Small intestine (tissue), 7 donors: ENCODE measurements at regions not wholly inside any gene's neighbourhood (a gene's known extent, or its start where the extent isn't known, plus 50 kb on each side); places are given as distances from the start of the nearest gene placed in this dataset.

Experiments
- DNase-seq, 2 donors: peaks; one replicate each; pipeline versions ENCODE4 v3.0.0 to v3.0.0-alpha.2; 2013
- FAIRE-seq: peaks from 2 replicates; lab custom pipeline; 2012; peaks lifted over from hg19 to GRCh38; lab: Jason Lieb, UNC
- H3K27ac ChIP-seq, 3 donors: one replicate each; pipeline ENCODE4 v1.5.1; 2013; ENCODE audit warnings: low read length in 2 of 3, mild to moderate bottlenecking in 2 of 3, control low read depth in 1 of 3, inconsistent platforms in 1 of 3, low read depth in 1 of 3, moderate library complexity in 1 of 3
- H3K27me3 ChIP-seq, 3 donors: one replicate each; pipeline ENCODE4 v1.6.1; 2013; ENCODE audit warnings: low read length in 3 of 3, inconsistent platforms in 1 of 3; ENCODE audit not compliant: control insufficient read depth in 3 of 3, insufficient read depth in 3 of 3
- H3K36me3 ChIP-seq, 3 donors: one replicate each; pipeline ENCODE4 v1.6.1; 2013; ENCODE audit warnings: low read length in 3 of 3, inconsistent platforms in 1 of 3, low read depth in 1 of 3, mild to moderate bottlenecking in 1 of 3, moderate library complexity in 1 of 3; ENCODE audit not compliant: control insufficient read depth in 3 of 3, insufficient read depth in 2 of 3
- H3K4me1 ChIP-seq, 3 donors: one replicate each; pipeline ENCODE4 v1.6.1; 2013; ENCODE audit warnings: low read length in 2 of 3, inconsistent platforms in 1 of 3, low read depth in 1 of 3, mild to moderate bottlenecking in 1 of 3, moderate library complexity in 1 of 3; ENCODE audit not compliant: control insufficient read depth in 3 of 3, insufficient read depth in 2 of 3
- H3K4me3 ChIP-seq, 3 donors: one replicate each; pipeline ENCODE4 v1.5.1; 2013; ENCODE audit warnings: low read length in 3 of 3, control low read depth in 1 of 3, inconsistent platforms in 1 of 3, low read depth in 1 of 3, mild to moderate bottlenecking in 1 of 3, moderate library complexity in 1 of 3
- H3K9me3 ChIP-seq, 2 donors: one replicate each; pipeline ENCODE4 v1.6.1; 2013; ENCODE audit warnings: low read depth in 1 of 2, low read length in 1 of 2; ENCODE audit not compliant: control insufficient read depth in 2 of 2, insufficient read depth in 1 of 2
- whole genome bisulfite sequencing, 3 donors: extraction: QIAGEN DNeasy Blood & Tissue Kit; methylation state at CpG; one replicate each; pipeline ENCODE4 v1.1.7; 2013; 5-methylcytosine and 5-hydroxymethylcytosine counted together
- donor health status: healthy with polysubstance abuse.
- donor health status: control.
- donor health status: control.
- donor health status: Bipolar disorder and iron deficiency.
- donor health status: healthy.

DNA sequence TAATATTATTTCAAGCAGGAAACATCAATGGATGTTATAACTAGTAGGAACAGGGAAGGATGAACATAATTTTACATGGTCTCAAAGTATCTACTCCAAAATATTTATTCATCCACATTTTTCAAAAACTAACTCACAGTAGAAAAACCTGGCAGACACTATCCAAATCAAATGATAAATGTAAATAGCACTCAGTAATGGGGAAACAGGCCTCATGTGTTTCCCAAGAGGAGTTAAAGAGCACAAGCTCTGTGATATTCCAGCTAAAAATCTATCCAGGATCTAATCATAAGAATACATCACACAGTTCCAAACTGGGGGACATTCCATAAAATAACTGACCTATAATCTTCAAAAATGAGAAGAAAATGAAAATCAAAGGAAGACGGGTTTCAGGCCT is 443.1 kb downstream of the ZNF608 start:
- Histone ChIP-seq H3K27me3 (no peaks in the 10 kb centered on the region), H3K4me3 (no peak overlapping the region), H3K27ac (no peak overlapping the region), H3K4me1 (no peaks in the 10 kb centered on the region), H3K36me3 (no peaks in the 10 kb centered on the region), H3K9me3 (no peaks in the 10 kb centered on the region)
- FAIRE-seq (no peak), DNase-seq (no peak)
- 80 to 94% (median 88%) methylated on average over 1 of the region's 1 CpG for WGBS, 3 donors

DNA sequence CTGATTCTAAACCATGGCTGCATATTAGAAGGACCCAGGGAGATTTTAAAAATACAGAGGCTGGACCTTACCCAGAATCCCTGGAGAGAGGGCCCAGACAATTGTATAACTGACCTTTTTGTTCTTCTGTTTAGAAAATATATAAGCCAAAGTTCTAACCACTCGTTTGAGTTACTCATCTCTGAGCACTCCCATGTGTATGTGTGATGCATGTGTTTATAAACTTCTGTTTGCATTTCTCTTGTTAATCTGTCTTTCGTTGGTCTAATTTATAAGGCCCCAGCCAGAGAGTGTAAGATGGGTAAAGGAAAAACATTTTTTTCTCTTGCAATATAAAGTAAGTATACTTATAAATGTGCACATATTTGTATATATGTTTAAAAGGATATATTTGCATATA is 443.9 kb downstream of the ZNF608 start:
- WGBS, 3 donors, result 60 to 74% (median 67%) methylated on average over 2 of the region's 2 CpGs
- H3K27ac ChIP-seq, result no peak overlapping the region
- no peaks in the 10 kb centered on the region for H3K4me1 ChIP-seq
- no peaks in the 10 kb centered on the region for H3K36me3 ChIP-seq
- FAIRE-seq (no peak), DNase-seq (no peak)
- H3K9me3 ChIP-seq, result no peaks in the 10 kb centered on the region
- no peaks in the 10 kb centered on the region for H3K27me3 ChIP-seq
- no peak overlapping the region for H3K4me3 ChIP-seq

DNA sequence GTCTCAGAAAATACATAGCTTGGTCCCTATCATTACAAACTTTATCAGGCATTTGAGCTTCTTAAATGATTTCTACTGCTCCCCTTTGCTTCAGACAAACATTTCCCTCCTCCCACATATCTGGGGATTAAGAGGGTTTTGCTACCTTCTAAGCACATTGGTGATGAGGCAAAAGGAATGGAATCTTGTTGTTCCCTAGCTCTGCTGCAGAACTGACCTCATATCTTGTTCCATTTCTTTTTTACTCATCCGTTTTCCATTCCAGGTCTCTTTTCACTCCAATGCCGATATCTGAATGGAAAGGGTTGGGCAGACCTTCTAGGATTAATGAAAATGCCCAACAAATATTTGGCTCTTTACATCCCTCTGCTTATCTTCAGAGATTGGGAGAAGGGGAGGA is 444.6 kb downstream of the ZNF608 start:
- Histone ChIP-seq H3K36me3 (no peaks in the 10 kb centered on the region), H3K27ac (no peak overlapping the region)
- WGBS, 3 donors, result 79 to 88% (median 85%) methylated on average over 2 of the region's 2 CpGs

DNA sequence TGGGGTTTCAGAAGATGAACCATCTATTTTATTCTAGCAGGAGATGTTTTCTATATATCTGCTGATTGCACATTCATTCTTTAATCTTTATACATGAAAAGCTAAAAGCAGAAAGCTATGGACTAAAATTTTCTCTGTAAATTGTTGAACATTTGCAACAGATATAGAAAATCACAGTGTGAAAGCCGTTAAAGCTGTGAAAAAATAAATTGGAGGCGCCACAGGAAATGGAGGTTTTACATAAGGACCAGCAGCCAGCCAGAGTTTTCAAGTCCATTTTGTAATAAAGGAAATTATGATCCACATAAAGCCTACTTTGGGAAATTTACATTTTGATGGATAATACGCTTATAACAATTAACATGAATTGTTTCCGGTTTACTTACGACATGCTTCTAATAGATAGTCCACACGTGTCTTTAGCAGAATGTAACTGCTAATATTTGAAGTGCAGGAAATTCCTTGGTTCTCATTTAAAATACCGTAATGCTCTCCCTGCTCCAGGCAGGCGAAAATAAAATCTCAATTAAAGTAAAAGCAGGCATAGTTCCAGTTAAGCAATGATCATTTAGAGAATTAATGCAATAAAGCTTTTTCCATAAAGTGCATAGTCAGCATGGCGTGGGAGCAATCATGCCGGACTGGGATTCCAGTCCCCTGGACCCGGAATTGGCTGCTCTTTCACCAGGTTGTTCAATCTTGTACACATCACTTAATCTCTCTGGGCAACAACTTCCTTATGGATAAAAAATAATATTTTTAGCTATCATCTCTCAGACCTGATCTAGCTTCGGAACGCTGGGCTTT is 445.4 kb downstream of the ZNF608 start:
- Histone ChIP-seq H3K9me3 (no peaks in the 10 kb centered on the region), H3K4me1 (no peaks in the 10 kb centered on the region), H3K4me3 (no peak overlapping the region), H3K36me3 (no peaks in the 10 kb centered on the region), H3K27ac (no peak overlapping the region), H3K27me3 (no peaks in the 10 kb centered on the region)
- FAIRE-seq (no peak), DNase-seq (no peak)
- 81 to 94% (median 83%) methylated on average over 13 of the region's 13 CpGs for WGBS, 3 donors

More for the DNA sequence above, 444.6 kb downstream of the ZNF608 start:
- FAIRE-seq, result no peak
- H3K27me3 ChIP-seq, result no peaks in the 10 kb centered on the region
- no peak for DNase-seq
- H3K9me3 ChIP-seq, result no peaks in the 10 kb centered on the region
- H3K4me1 ChIP-seq, result no peaks in the 10 kb centered on the region
- no peak overlapping the region for H3K4me3 ChIP-seq

DNA sequence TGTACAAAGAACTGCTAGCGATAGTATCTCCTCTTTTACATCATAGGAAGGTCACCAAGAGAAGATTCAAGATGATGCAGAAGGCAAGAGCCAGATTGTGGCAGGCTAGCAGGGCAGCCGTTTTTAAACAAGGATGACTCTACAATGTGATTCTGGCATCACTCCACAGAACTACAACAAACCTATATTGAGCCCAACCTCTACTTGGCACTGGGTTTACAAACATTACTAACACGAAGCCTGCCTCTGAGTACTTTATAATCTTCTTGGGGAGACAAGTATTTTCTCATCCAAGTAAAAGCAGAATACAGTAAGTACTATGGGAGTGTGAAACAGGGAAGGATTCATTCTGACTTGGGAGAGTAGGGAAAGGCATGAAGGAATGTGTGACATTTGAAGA is 448.6 kb downstream of the ZNF608 start:
- H3K9me3 ChIP-seq, result no peaks in the 10 kb centered on the region
- H3K36me3 ChIP-seq, result no peaks in the 10 kb centered on the region
- H3K4me1 ChIP-seq, result no peaks in the 10 kb centered on the region
- WGBS, 3 donors, result 52 to 70% (median 52%) methylated on average over 3 of the region's 3 CpGs
- no peak for FAIRE-seq
- no peak for DNase-seq
- no peak overlapping the region for H3K4me3 ChIP-seq
- H3K27ac ChIP-seq, result no peak overlapping the region
- H3K27me3 ChIP-seq, result no peaks in the 10 kb centered on the region

DNA sequence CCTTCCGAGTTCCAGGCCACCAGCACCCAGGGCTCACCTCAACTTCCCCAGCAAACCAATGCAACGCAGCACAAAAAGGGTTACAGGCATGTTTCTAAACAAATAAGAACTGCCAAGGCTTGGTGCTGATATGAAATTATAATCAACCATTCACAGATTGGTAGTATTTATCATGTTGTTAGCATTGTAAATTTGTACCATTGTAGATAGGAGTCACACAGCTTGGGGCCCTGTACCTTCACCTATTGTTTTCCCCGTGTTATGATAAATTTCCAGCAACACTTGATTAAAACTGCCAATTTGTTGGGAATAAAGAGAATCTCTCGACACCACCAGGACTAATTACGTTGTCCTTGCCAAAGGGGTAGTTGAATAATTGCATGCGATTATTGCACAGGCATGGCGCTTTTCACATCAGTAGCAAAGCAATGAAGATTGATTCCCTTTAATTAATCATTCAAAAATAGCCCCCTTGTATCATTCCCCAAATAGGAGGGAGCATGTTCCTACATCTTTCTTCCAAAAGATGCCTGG is 454.1 kb downstream of the ZNF608 start:
- Histone ChIP-seq H3K36me3 (no peaks in the 10 kb centered on the region), H3K4me1 (no peaks in the 10 kb centered on the region), H3K9me3 (no peaks in the 10 kb centered on the region), H3K27ac (no peak overlapping the region), H3K4me3 (no peak overlapping the region), H3K27me3 (no peaks in the 10 kb centered on the region)
- WGBS, 3 donors, result 80 to 90% (median 82%) methylated on average over 7 of the region's 7 CpGs
- FAIRE-seq (no peak), DNase-seq (no peak)

DNA sequence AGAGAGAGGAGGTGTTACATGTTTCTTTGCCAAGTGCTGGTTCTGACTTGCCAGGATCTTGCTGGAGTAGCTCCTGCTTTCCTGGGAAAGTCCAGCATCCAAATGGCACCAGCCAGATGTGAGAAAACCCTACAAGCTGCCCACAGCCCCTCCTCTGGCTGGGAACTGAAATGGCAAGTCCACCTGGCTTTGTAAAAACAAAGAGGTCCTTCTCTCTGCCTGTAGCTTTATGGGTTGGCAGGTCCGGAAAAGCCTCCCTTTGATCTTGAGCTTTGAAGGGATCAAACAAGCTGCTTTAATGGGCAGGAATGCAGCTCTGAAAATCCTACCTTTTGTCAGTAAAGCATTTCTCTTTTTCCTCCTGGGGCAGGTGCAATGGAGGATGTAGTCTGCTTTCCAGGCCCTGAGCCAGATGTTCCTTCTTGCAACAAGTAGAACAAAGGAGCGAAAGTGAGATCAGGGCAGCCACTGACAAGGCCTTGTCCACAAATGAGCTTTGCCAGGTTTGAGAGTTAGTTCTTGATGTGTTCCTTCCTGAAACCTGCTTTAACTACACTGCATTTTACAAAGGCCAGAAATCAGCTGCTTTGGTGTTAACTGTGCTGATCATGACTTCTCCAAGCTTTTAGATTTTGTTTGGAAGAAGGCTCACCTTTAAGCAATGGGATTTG is 456.7 kb downstream of the ZNF608 start:
- H3K27me3 ChIP-seq, result no peaks in the 10 kb centered on the region
- DNase-seq (peak; percentile 7 to 26), FAIRE-seq (no peak)
- 20 to 66% (median 41%) methylated on average over 2 of the region's 2 CpGs for WGBS, 3 donors
- H3K9me3 ChIP-seq, result no peaks in the 10 kb centered on the region
- H3K27ac ChIP-seq, result peak overlapping the region in 1 of 3 donors; percentile 8
- no peaks in the 10 kb centered on the region for H3K36me3 ChIP-seq
- H3K4me3 ChIP-seq, result no peak overlapping the region
- no peaks in the 10 kb centered on the region for H3K4me1 ChIP-seq

DNA sequence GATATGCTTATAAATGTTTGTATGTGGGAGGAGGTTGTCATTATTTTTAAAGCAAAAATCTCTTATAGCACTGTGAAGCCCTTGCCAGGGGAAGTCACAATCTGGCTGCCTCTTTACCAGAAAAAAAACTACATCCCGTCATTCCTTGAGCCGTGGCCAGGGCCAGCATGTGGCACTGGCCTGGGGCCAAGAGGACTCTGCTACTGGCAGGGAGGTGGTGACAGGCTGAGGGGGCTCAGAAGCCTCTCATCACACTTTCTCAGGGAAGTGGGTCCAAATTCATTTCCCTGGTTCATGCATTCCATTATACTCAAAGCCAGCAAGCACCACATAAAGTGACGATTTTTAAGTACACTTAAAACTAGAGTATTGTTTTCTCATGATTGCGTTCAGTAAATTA is 457.3 kb downstream of the ZNF608 start:
- 17 to 48% (median 31%) methylated on average over 4 of the region's 4 CpGs for WGBS, 3 donors
- DNase-seq (no peak), FAIRE-seq (no peak)
- H3K27ac ChIP-seq, result peak overlapping the region in 1 of 3 donors; percentile 8
- H3K9me3 ChIP-seq, result no peaks in the 10 kb centered on the region
- H3K4me1 ChIP-seq, result no peaks in the 10 kb centered on the region
- no peak overlapping the region for H3K4me3 ChIP-seq
- no peaks in the 10 kb centered on the region for H3K27me3 ChIP-seq
- no peaks in the 10 kb centered on the region for H3K36me3 ChIP-seq
